Psoas muscle (tissue), 7 donors: ENCODE measurements at regions not wholly inside any gene's neighbourhood (a gene's known extent, or its start where the extent isn't known, plus 50 kb on each side); places are given as distances from the start of the nearest gene placed in this dataset.

ENCODE experiments used
- ATAC-seq, 4 donors: fragments of 200-7000 bp; cut with Tn5 transposase; one replicate each; pipeline ENCODE4 v1.9.1; 2020; ENCODE audit warnings: moderate library complexity in 3 of 4, mild to moderate bottlenecking in 2 of 4
- DNase-seq, 2 donors: peaks; one replicate each; pipeline ENCODE4 v3.0.0-alpha.2; 2020
- H3K27ac ChIP-seq: fragments of 200-600 bp; one replicate; pipeline ENCODE4 v1.8.0; 2022
- H3K27me3 ChIP-seq, 3 donors: fragments of 200-600 bp in 1 of 3; one replicate each; pipeline versions ENCODE4 v1.6.1 to v1.8.0; 2013 to 2022; ENCODE audit warnings: low read length in 2 of 3, mild to moderate bottlenecking in 2 of 3, moderate library complexity in 1 of 3; ENCODE audit not compliant: insufficient read depth in 3 of 3
- H3K36me3 ChIP-seq, 2 donors: fragments of 200-600 bp in 1 of 2; one replicate each; pipeline versions ENCODE4 v1.6.1 to v1.8.0; 2013 to 2022; ENCODE audit warnings: low read depth in 1 of 2, mild to moderate bottlenecking in 1 of 2, moderate library complexity in 1 of 2; ENCODE audit not compliant: insufficient read depth in 1 of 2
- H3K4me1 ChIP-seq: fragments of 200-600 bp; one replicate; pipeline ENCODE4 v1.8.0; 2022
- H3K4me3 ChIP-seq: fragments of 200-600 bp; one replicate; pipeline ENCODE4 v1.8.0; 2022; ENCODE audit warnings: mild to moderate bottlenecking
- H3K9me3 ChIP-seq: fragments of 200-600 bp; one replicate; pipeline ENCODE4 v1.8.0; 2022
- CTCF ChIP-seq: fragments of 200-600 bp; IDR thresholded peaks from one replicate; pipeline ENCODE4 v1.8.0; 2022; ENCODE audit warnings: antibody characterized with exemption
- WGBS, 3 donors: extraction: QIAGEN DNeasy Blood & Tissue Kit; methylation state at CpG; one replicate each; pipeline versions ENCODE4 v1.1.6 to v1.1.7; 2013; 5-methylcytosine and 5-hydroxymethylcytosine counted together
- intact Hi-C, 2 donors: fragments of 100-400 bp; cut with DNase I; formaldehyde crosslinking; loops; one replicate each; pipeline versions ENCODE4 v1.11.0 to v1.14.2; 2022
- donor health status: healthy with polysubstance abuse.
- donor health status: DM: no; HTN: no; CAD: no; lungs with moderate emphysema.
- donor health status: Bipolar disorder and iron deficiency.
- donor health status: healthy.
- donor health status: DM: yes; HTN: yes; CAD: no.
- donor health status: DM: no; HTN: no; CAD: no.
- donor health status: DM: yes; HTN: yes; CAD: no.

- H3K27me3 ChIP-seq, result peaks cover 0 to 5% (median 0%) of the 10 kb centered on the region in 3 donors
- 88 to 93% (median 91%) methylated on average over 5 of the region's 5 CpGs for WGBS, 3 donors
- no peaks in the 10 kb centered on the region for H3K4me1 ChIP-seq
- intact Hi-C loops, result no loop called here
- TF ChIP-seq CTCF, result no peak
- ATAC-seq (no peak), DNase-seq (no peak)
- H3K36me3 ChIP-seq, result no peaks in the 10 kb centered on the region
- peaks cover 5% of the 10 kb centered on the region for H3K9me3 ChIP-seq
- no peak overlapping the region for H3K4me3 ChIP-seq
- no peak overlapping the region for H3K27ac ChIP-seq
These were observed 406.6 kb upstream of the TLE4 start for GRCh38 chr9:79165020-79165780.

GRCh38 chr9:79166005-79166404 is 405.8 kb upstream of the TLE4 start:
- H3K9me3 ChIP-seq, result peaks cover 13% of the 10 kb centered on the region
- H3K27me3 ChIP-seq, result peaks cover 0 to 5% (median 0%) of the 10 kb centered on the region in 3 donors
- ATAC-seq (no peak), DNase-seq (no peak)
- 24 to 34% (median 29%) methylated on average over 3 of the region's 3 CpGs for WGBS, 3 donors
- TF ChIP-seq CTCF, result no peak
- H3K27ac ChIP-seq, result no peak overlapping the region
- H3K4me3 ChIP-seq, result no peak overlapping the region
- no peaks in the 10 kb centered on the region for H3K4me1 ChIP-seq
- no peaks in the 10 kb centered on the region for H3K36me3 ChIP-seq
- intact Hi-C loops, result no loop called here

GRCh38 chr9:79170643-79171042 is 401.1 kb upstream of the TLE4 start:
- DNase-seq (no peak), ATAC-seq (no peak)
- peaks cover 0 to 5% (median 0%) of the 10 kb centered on the region in 3 donors for H3K27me3 ChIP-seq
- H3K4me3 ChIP-seq, result no peak overlapping the region
- intact Hi-C loops, result no loop called here
- no peaks in the 10 kb centered on the region for H3K4me1 ChIP-seq
- no peaks in the 10 kb centered on the region for H3K36me3 ChIP-seq
- WGBS, 3 donors, result 92 to 100% (median 94%) methylated on average over 1 of the region's 1 CpG
- no peak overlapping the region for H3K27ac ChIP-seq
- no peak for TF ChIP-seq CTCF
- H3K9me3 ChIP-seq, result peaks cover 13% of the 10 kb centered on the region

- H3K27me3 ChIP-seq, result no peaks in the 10 kb centered on the region
- WGBS, 3 donors, result 98% methylated on average over 3 of the region's 3 CpGs
- intact Hi-C loops, result no loop called here
- DNase-seq, result no peak
- no peaks in the 10 kb centered on the region for H3K36me3 ChIP-seq
- ATAC-seq, result no peak
- no peak overlapping the region for H3K4me3 ChIP-seq
- H3K4me1 ChIP-seq, result no peaks in the 10 kb centered on the region
- peaks cover 13% of the 10 kb centered on the region for H3K9me3 ChIP-seq
- H3K27ac ChIP-seq, result no peak overlapping the region
- TF ChIP-seq CTCF, result no peak
These were observed 397.8 kb upstream of the TLE4 start for GRCh38 chr9:79173932-79174331.
